NCI-H1694 treated with DMSO at 0.1 percent for 48 hours (cell line): ENCODE measurements at regions not wholly inside any gene's neighbourhood (a gene's known extent, or its start where the extent isn't known, plus 50 kb on each side); places are given as distances from the start of the nearest gene placed in this dataset.

ENCODE experiments used
- DNase-seq: peaks from one replicate; lab custom pipeline; 2025; lab: John Stamatoyannopoulos, UW

DNA sequence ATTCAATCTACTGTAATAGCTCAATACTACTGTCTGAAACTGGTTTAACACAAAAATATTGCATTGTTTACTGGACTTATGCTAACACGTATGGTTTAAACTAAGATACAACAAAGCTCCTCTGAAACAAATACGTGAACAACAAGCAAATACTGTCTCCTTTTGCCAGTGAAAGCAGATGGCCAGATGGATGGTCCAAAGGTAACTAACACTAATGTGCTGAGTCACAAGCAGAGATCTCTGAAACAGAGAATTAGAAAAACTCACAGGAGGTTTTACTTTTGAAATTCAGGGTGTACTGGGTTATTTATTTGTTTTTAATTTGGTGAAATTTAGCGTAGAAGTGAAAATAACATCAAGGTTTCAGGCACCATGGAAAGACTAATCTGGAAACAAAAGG is 124.3 kb upstream of the SOX4 start:
- peak; percentile 16 for DNase-seq

DNA sequence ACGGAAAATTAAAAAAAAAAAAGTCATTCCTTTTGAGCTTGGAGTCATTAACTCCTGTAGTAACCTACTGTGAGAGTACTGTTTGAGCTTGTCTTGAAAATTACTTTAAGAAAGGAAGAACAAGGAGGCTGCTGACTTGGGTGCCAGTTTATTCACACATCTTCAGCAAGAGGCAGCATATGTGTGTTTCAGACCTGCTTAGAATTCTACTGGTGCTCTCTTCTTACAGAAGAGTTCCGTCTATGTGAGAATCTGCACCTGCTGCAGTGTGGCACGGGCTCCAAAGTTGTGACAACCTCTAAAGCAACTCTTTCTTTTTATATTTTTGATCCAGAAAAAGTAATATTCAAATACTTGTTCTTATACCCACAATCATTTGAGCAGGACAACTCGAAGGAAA is 117.4 kb upstream of the SOX4 start:
- no peak for DNase-seq

DNA sequence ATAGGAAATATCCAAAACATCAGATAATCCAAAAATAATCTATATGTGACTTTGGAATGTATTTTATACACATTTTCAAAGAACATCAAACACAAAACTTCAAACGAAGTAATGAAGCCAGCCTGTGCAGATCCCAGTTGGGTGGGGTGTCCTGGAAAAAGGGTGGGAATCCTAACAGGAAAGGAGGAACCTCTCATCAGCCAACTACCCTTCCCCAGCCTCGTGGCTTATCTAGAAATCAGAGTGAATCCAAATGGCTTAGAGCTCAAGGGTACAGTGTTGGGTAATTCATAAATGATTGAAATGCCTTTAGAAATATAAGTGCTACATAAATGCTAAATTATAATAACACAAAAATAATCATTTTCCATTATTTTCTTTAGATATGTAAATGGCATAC is 115.1 kb upstream of the SOX4 start:
- DNase-seq: no peak

DNA sequence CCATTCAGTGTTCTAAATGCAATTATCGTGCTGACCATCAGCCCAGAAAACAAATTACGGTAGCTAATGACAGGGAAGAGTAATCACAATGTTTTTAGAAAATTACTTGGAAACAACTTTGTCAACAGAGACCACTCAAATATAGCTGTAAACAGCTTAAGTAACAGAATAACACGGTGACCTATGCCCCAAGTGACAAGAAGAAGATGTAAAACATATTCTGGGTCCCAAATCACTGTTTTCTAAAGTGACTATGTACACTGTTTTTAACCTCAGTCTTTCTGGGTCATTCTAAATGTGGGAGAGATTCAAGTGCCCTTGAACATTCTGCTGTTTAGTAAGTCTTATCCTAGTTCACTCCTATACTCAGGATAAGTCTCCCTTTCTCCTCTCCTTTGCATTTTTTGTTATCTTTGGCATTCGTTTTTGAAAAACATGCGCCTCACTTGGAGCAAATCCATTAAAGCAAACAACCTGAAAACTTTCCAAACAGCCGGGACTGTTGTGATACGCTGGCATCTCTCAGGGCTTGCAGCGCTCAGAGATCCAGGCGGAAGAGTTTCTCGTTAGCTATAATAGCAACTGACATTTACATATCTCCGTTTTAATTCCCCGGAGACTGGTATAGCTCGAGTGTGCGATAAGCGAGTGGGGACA is 114.5 kb upstream of the SOX4 start:
- DNase-seq: no peak

DNA sequence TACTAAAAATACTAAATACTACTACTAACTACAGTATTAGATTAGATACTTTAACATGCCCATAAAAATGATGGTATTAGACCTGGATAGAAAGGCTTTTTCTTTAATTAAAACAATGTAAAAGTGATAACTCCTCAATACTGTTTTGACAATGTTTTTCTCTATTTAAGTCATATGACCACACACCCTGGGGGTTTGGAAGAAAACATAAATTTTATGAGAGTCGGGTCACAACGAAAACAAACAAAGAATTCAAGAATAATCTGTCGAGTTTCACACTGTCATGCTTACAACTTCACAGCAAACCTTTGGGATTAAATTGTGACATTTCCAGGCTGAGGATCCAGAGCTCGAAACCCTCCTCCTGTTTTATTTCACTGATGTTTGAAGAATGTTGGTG is 107.4 kb upstream of the SOX4 start:
- no peak for DNase-seq

DNA sequence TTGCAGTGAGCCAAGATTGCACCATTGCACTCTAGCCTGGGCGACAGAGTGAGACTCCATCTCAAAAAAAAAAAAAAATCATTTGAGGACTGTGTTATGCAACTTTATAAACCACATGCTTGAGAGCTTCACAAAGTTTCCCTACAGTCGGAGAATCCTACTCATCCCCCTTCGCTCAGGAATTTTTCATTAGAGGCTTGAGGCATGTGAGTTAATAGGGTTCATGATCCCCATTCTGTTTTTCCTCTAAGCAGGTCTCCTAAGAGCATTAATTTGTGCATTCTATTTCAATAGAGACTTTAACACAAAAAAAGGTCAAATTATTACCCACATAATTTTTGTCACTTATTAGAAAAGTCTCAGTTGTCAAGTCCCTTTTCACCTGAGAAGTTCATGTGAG is 103.7 kb upstream of the SOX4 start:
- no peak for DNase-seq

DNA sequence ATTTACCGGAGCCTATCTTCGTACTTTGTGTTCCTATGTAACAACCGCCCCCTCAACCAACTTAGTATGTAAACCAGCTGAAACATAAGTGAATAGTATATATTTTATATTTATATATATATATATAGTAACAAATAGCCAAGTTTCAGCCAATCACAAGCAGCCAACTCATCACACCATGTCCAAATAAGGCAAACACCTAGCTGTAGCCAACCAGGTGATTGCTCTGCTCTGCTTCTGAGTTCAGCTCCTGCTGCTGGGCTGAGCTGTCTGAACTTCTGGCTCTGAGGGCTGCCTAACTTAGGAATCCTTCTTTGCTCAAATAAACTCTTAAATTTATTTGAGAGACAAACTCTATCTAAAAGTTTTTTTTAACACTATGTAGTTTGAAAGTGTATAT is 101.6 kb upstream of the SOX4 start:
- no peak for DNase-seq

DNA sequence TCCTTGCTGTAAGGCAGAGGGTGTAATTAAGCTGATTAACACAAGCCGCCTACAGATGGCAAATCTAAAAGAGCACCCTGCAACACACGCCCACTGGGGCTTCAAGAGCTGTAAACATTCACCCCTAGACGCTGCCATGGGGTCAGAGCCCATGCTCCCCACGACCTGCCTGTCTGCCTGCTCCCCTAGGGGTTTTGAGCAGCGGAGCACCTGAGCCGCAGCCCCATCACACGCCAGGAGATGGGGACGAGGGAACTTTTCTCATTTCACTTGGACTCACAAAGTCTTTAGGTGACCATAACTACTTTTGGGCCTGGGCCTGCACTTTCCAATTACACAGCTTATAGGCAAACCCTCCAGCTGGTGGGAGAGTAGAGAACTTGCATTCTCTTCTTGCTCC is 99.0 kb upstream of the SOX4 start:
- no peak for DNase-seq

DNA sequence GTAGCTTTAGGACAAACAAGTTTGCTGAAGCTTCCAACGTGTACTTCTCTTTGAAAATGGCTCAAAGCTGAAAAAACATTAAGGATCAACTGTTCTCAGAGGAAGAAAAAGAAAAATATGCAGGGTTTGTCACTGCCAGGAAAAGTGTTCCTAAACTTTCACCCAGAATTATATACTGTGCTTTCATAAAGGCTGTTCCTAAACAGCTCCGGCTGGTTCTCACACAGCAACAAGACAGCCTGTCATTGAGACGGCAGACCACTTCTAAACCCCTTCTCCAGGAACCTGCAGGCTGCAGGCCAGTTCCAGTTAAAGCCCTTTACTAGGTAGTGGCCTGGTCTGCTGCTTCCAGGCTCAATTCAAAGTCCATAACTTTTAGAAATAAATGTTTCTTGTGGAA is 97.4 kb upstream of the SOX4 start:
- DNase-seq: no peak

DNA sequence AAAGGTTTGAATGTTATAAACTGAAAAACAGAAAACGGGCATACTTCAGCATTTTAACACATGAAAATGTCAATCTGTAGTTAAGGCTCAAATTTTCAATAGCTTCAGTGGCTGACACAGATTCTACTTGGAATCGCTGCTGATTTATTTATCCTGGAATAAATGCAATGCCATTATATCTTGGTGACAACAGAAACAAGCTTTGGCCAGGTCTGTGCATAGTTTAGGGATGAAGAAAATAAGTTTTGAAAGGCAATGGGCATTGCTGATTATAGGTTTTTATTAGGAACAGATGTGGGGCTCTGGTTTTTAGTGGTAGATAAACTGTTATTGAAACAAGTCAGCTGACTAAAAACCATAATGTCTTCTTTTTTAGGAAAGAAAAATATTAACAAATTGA is 96.8 kb upstream of the SOX4 start:
- DNase-seq: no peak

DNA sequence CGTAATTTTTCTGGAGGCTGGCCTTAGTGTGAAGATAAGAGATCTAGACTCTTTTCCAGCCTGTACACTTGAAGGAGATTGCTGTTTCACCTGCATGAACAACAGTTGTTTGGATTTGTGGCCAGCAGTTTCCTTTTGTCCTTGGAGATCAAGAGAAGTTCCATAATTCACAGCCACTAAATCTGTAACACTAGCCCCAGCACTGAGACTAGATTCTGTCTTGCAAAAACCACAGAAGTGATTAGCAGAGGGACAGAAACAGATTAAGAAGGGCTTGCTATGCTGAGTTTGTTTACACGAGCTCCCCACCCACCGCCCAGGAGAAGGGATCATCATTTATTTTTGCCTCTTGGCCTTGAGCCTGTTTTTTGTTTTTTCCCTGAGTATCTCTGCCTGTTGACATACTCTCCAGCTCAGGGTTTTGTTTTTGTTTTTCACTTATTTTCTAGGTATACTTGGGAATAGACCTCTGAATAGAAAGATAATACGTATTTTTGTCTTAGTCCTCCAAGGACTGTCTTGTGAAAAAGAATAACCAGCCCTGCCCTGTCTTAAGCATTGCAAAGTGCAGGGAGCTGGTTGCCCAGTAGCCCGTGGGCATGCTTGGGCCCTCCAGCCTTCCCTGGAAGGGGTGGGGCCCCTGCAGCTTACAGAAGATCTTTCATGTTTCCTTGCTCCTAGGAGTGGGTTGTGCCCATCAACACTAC is 93.1 kb upstream of the SOX4 start:
- DNase-seq: no peak

DNA sequence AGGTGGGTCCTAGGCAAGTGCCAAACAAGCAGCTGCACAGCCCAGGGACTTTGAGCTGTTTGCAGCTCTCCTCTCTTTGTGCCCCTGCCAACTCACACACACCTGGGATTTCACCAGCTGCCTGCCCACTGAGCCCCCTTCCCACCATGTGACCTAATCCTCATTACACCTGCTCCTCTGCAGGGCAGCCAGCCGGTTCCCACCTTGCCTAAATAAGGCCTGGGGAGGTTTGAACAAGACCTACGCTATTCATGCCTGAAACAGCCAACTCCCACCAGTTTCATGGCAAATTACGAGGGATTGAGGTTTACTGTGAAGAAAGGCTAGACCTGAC is 92.6 kb upstream of the SOX4 start:
- DNase-seq: no peak

DNA sequence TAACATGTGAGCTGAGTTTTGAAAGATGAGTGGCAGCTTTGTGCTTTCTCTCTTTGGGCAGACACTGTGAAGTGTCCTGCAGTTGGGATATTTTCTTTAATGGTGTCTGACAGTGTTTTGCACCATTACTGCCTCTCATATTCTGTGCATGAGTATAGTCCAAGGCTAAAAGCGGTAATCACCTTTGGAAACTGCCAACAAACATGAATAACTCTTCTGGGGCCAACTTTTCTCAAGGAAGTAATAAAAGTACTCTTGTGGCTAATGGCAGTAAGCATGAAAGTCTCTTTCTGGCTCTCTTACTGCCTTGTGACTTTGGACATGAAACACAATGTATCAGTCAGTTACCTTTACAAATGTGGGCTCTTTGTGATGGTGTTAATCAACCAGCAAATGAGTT is 91.7 kb upstream of the SOX4 start:
- no peak for DNase-seq

DNA sequence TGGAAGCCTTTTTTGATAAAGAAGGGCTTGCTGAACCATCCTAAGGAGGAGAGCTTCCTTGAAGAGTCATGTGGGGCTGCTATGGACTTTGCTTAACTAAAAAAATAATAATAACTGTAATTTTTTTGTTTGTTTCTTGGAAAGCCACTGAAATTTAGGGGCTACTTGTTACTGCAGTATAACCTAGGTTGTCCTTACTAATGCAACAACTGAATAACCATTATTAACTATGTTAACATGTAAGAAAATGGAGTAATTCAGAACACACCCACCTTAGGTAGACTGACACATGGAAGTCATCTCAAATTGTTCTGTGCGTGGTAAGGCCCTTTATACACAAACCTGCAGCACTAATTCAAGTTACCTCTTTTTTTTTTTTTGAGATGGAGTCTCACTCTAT is 90.9 kb upstream of the SOX4 start:
- no peak for DNase-seq

DNA sequence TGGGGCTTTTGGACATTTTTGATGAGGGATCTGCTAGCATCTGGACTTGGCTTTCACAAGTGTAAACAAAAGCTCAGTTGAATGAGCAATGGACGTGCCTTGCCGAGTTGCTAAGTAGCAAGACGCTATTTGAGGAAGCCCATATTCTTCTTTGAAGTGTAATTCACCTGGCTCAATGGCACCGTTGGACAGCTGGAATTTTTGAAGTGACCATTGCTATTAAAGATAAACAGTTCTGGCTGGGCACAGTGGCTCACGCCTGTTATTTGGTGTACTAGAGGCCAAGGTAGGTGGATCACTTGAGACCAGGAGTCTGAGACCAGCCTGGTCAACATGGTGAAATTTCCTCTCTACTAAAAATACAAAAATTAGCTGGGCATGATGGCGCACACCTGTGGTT is 88.8 kb upstream of the SOX4 start:
- no peak for DNase-seq

DNA sequence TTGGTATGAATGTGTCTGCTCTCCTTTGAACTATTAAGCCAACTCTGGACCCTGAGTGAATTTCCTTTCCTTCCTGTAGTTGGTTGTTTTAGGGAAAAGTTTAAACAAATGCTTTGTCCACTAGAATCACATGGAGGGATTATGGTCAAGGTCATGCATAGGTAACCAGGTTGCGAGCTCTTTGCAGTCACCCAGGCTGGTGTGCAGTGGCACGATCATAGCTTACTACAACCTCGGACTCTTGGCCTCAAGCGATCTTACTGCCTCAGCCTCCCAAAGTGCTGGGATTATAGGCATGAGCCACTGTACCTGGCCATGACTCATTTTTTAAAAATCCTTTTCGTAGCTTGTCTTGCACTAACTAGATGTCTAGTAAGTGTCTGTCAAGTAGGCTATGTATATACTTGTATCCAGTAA is 88.0 kb upstream of the SOX4 start:
- DNase-seq: no peak

DNA sequence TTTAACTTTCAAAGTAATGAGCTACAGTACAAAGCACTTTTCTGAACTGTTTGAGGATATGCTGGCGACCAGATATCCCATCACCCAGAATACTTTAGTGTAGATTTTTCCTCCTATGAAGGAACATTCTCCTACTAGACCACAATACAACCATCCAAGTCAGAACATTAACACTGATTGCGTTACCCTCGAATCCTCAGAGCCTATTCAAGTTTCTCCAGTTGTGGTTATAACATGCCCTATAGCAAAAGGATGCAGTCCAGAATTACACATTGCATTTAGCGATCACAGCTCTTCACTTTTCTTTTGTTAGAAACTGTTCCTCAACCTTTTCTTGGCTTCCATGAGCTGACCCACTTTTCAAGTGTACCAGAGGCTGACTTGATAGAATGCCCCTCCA is 87.4 kb upstream of the SOX4 start:
- DNase-seq: no peak

DNA sequence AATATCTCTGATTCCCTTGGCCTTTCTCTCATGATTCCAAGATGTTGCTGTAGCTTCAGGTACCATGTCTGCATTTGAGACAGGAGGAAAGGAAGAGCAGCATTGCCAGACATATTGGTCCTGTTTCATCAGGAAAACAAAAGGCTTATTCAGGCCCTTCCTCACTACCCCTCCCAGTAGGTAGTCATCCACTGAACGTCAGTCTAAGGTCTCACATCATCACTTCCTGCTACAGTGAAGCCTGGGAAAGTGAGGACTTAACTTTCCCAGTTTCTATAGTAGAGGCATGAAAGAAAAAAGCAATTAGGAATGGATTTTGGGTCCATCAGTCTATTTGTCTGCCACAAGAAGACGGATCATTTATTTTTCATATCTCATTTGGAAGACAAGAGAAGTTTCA is 85.7 kb upstream of the SOX4 start:
- no peak for DNase-seq

DNA sequence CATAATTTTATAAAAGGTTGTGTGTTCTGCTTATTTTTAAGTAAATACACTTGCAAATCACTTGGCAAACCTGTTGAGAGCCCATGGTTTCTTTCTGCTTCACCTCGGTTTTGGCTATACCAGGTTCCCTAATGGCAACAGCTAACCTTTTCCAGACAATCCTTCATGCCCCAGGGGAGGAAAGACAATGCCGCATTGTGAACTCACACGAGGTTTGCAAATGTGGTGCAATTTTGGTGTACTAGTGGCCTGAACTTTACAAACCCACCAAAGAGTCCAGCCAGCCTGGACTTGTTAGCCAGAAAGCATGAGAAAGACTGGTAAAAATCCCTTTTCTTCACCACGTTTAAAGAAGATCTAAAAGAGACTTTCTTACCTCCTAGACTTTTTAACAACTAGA is 84.8 kb upstream of the SOX4 start:
- no peak for DNase-seq

DNA sequence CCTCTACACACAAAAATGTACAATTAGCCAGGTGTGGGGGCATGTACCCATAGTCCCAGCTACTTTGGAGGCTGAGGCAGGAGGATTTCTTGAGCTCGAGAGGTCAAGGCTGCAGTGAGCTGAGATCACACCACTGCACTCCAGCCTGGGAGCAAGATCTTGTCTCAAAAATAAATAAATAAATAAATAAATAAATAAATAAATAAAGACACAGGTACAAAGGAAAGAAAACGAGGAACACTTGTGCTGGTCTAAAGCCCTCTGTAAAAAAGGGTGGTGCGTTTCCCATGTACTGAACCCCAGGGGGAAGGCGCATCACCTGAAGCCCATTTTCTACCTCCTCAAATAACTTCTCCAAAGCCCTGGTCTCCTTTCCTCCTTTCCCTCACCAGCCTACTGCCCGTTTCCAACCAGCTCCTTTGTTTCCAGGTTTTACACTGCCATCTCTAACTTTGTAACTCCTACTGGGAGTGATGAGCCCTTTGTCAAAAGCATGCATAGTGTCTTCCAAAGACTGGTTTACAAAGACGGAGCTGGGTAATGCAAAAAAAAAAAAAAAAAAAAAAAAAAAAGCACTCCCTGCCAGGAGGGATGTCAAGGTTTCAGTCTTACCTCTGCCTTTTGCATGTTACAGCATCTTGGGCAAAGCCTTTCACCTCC is 81.5 kb upstream of the SOX4 start:
- no peak for DNase-seq

DNA sequence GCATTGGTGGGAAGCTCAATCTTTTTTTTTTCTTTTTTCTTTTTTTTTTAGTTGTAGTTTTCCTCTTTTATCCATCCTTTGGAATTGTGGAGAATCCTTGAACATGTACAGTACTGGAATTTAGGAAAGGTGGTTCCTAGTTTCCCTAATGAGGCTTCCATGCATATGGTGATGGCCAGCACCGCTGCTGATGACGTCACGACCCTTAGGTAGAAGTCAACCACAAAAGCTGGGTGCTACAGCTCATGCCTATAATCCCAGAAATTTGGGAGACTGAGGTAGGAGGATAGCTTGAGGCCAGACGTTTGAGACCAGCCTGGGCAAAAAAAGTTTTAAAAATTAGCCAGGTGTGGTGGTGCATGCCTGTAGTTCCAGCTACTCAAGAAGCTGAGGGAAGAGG is 79.3 kb upstream of the SOX4 start:
- DNase-seq: no peak

DNA sequence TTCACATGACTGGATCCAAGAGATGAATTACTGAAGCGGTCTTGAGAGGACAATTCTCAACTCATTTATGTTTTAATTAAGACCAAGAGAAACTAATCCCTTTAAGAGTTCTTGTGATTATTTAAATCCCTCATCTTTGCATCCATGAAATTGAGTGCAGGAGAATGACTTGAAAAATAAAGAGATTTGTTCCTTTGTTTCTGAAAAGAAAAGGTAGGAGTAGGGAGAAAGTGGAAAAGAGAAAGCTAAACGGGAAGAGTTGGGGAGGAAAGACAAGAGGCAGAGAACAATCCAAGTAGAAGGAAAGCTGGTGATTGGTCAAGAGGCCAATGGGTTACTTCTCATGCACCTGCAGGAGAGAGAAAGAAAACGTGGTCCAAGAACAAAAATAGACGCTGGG is 75.2 kb upstream of the SOX4 start:
- no peak for DNase-seq

DNA sequence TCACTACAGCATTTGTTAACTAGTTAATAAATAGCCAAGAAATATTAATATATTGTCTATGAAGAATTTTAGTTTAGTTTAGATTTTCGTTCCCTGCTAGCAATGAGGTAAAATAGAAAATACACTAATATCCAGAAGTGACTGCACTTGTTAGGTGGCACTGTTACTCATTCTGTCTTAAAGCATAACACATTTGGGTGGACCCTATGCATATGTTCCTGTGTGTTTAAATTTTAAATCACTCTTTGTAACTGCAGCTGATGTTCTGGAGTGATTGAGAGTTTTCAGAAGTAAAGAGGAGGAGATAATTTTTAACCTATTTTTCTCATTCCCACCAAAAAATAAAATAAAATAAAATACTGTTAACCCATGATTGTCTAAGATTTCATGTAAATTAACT is 73.9 kb upstream of the SOX4 start:
- no peak for DNase-seq

DNA sequence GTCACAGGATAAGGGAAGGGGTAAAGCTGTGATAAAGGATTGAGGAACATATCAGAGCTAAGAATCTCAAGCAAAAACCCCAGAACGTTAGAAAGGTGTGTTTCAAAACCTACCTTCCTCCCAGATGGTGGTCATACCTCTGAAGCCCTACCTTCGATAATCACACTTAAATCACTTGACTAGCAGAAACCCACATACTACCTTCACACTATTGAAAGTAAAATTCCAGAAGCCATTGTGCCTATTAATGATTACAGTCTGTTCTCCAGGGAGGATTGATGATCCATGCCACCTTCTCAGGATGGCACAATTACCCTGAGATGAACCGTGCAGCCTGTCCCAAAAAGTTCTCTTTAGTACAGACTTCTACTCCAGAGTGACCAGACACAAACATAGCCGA is 72.3 kb upstream of the SOX4 start:
- no peak for DNase-seq
